NCI-H526 treated with DMSO at 0.1 percent for 48 hours (cell line): ENCODE measurements at regions not wholly inside any gene's neighbourhood (a gene's known extent, or its start where the extent isn't known, plus 50 kb on each side); places are given as distances from the start of the nearest gene placed in this dataset.
"Not testable (repeated sequence)": the region's sequence is repeated elsewhere in the genome, so short reads cannot be mapped to it uniquely, and the experiment has no call there.

Experiments used
- DNase-seq: peaks from one replicate; lab custom pipeline; 2025; lab: John Stamatoyannopoulos, UW

GRCh38 chr1:194929357-194929756 is 1678.9 kb downstream of the KCNT2 start:
- no peak for DNase-seq

GRCh38 chr1:194919146-194919545 is 1689.1 kb downstream of the KCNT2 start:
- no peak for DNase-seq

DNA sequence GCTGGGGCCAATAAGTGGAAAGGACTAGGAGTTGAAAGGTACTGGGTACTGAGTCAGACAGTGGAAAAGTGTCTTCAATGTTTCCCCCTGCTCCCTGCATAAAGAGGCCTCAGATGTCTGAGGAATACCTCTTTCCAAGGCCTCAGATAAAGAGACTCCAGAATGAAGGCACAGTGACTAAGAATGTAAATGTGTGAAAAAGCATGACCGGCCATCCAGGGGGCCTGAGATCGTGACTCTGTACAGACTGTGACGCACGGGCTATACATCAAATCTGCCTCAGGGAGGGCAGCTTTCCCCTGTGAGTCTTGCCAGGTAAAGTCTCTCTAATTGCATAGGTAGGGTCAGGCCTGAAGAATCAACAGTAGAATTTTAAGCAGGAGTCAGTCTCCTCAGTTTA is 1690.5 kb downstream of the KCNT2 start:
- no peak for DNase-seq

GRCh38 chr1:194908643-194909042 is 1699.6 kb downstream of the KCNT2 start:
- no peak for DNase-seq

GRCh38 chr1:194903524-194903923 is 1704.7 kb downstream of the KCNT2 start:
- DNase-seq: no peak

GRCh38 chr1:194889310-194889709 is 1702.9 kb upstream of the B3GALT2 start:
- no peak for DNase-seq

GRCh38 chr1:194870860-194871259 is 1684.4 kb upstream of the B3GALT2 start:
- DNase-seq: no peak

DNA sequence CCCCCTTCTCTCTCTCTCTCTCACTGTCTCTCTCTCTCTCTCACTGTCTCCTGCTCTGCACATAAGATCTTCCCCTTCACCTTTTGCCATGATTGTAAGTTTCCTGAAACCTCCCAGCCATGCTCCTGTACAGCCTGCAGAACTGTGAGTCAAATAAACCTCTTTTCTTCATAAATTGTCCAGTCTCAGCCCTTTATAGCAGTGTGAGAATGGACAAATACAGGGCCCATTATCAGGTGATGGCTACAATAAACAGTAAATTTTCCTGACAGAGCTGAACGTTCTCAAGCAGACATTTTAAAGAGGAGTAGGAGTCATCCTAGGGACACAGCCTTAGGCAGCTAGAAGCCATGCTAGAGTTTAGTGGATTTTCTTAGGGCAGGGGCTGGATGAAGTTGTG is 1679.7 kb upstream of the B3GALT2 start:
- DNase-seq: no peak

- no peak for DNase-seq
Measured at GRCh38 chr1:194865383-194865782, 1679.0 kb upstream of the B3GALT2 start.

DNA sequence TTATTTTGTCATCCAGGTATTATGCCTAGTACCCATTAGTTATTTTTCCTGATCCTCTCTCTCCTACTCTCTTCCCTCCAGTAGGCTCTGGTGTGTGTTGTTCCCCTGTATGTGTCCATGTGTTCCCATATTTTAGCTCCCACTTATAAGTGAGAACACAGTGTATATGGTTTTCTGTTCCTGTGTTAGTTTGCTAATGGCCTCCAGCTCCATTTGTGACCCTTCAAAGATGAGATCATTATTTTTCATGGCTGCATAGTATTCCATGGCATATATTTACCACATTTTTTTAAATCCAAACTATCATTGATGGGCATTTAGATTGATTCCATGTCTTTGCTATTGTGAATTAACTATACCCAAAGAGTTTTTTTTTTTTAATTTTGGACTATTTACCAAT is 1675.7 kb upstream of the B3GALT2 start:
- DNase-seq: no peak

- DNase-seq: no peak
Measured at GRCh38 chr1:194860248-194861201, 1674.1 kb upstream of the B3GALT2 start.

GRCh38 chr1:194859481-194860154 is 1673.2 kb upstream of the B3GALT2 start:
- not testable (repeated sequence) for DNase-seq

DNA sequence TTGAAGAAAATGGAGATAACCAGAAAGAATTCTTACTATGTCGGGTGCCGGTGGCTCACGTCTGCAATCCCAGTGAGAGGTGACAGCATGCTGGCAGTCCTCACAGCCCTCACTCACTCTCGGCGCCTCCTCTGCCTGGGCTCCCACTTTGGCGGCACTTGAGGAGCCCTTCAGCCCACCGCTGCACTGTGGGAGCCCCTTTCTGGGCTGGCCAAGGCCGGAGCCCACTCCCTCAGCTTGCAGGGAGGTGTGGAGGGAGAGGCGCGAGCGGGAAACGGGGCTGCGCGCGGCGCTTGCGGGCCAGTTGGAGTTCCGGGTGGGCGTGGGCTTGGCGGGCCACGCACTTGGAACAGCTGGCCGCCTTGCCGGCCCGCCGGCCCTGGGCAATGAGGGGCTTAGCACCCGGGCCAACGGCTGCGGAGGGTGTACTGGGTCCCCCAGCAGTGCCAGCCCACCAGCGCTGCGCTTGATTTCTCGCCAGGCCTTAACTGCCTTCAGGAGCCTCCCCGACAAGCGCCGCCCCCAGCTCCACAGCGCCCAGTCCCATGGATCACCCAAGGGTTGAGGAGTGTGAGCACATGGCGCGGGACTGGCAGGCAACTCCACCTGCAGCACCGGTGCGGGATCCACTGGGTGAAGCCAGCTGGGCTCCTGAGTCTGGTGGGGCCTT is 1672.5 kb upstream of the B3GALT2 start:
- DNase-seq: not testable (repeated sequence)

DNA sequence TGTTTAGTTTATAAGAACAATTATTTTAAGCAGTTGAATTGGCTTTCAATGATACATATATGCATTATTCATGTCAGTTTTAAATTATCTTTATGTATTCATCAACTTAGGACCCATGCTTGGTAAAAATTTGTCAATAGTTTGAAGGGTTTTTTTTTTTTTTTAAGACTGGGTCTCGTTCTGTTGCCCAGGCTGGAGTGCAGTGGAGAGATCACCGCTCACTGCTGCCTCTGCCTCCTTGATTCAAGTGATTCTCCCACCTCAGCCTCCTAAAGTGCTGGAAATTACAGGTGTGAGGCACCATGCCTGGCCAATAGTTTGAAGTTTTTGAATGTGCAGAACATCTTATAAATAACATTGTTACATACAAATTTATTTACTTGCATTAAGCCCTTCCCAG is 1671.0 kb upstream of the B3GALT2 start:
- DNase-seq: no peak

DNA sequence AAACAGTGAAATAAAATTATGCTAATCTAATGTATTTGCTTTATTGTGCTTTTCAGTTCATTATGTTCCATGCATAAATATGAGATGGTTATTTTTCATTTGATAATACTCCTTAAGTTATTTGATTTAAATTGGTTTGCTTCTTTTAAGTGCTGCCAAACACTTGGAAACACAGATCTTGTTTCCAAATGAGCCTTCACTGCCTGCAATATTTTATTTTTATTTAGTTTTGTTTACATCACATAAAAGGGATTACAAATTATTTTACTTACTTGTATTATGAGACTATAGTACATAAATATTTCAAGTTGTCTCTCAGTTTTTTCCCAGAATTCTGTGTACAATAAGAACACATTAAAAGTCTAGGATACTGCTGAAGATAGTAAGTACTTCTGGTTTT is 1662.4 kb upstream of the B3GALT2 start:
- DNase-seq: no peak

GRCh38 chr1:194846488-194846887 is 1660.1 kb upstream of the B3GALT2 start:
- DNase-seq: no peak

- no peak for DNase-seq
Measured at GRCh38 chr1:194843077-194843476, 1656.7 kb upstream of the B3GALT2 start.

DNA sequence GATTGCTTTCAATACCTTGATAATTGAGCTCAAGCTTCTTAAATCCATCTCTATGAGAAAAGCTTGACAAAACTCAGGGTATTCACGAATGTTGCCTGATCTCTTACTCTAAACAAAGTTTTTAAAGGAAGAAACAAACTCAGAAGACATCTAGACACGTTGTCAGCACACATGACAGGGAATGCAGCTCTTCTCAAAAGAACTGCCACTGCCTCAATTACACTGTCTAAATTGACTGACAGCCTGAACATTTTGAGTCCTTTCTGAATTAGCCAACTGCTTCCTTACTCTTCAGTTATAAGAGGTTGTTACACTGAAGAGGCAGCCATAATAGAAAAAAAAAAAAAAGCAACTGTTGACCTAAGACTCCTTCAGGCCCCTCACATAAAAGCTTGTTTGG is 1646.7 kb upstream of the B3GALT2 start:
- no peak for DNase-seq

DNA sequence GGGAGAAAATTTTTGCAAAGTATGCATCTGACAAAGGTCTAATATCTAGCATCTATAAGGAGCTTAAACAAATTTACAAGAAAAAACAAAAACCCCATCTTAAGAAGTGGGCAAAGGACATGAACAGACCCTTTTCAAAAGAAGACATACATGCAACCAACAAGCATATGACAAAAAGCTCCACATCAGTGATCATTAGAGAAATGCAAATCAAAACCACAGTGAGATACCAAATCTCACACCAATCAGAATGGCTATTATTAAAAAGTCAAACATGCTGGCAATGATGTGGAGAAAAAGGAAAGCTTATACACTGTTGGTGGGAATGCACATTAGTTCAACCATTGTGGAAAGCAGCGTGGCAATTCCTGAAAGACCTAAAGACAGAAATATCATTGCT is 1645.2 kb upstream of the B3GALT2 start:
- not testable (repeated sequence) for DNase-seq

GRCh38 chr1:194830387-194830786 is 1644.0 kb upstream of the B3GALT2 start:
- no peak for DNase-seq

DNA sequence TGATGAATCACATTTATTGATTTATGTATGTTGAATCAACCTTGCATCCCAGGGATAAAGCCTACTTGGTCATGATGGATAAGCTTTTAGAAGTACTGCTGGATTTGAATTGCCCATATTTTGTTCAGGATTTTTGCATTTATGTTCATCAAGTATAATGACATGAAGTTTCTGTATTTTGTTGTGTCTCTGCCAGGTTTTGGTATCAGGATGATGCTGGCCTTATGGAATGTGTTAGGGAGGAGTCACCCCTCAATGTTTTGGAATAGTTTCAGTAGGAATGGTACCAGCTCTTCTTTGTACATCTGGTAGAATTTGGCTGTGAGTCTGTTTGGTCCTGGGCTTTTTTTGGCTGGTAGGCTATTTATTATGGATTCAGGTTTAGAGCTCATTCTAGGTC is 1643.1 kb upstream of the B3GALT2 start:
- no peak for DNase-seq

DNA sequence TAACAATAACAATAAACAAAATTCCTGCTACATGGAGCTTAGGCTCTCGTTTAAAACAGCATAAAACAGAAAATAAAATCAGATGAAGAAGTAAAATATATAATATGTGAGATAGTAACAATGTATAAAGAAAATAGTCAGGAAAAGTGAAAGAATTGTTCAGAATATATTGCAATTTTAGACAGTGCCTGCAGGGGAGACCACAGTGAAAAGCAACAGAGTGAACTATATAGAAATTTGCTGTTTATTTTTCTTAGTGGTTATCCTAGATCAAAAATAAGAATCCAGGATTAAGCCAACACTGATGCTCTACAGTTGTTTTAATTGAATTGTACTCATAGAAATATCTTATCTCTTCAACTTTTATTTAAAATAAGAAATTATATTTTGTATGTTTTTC is 1639.0 kb upstream of the B3GALT2 start:
- DNase-seq: no peak

DNA sequence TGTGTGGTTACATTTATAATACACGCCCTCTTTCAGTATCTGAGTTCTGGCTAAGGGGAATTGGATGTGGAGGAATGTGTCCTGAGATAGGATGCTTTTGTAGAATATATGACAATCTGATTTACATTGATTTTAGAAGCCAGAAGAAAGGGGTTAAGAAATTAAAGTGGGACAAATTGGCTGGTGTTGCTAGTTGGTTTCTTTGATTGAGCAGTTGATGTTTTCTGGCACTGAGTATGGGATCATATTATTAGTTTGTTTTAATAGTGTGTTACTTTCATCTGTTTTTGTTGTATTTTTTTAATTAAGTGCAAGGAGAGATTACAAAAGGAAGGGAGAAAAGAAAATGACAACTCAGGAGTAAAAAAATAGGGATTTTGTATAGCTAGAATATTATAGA is 1634.7 kb upstream of the B3GALT2 start:
- no peak for DNase-seq
